ENCODE measurements at regions not wholly inside any gene's neighbourhood (a gene's known extent, or its start where the extent isn't known, plus 50 kb on each side); places are given as distances from the start of the nearest gene placed in this dataset.
"Not testable (repeated sequence)": the region's sequence is repeated elsewhere in the genome, so short reads cannot be mapped to it uniquely, and the experiment has no call there.

GRCh38 chr16:88252057-88252794, 130.5 kb upstream of the ZNF469 start:
- DNase-seq: not testable (repeated sequence)

DNA sequence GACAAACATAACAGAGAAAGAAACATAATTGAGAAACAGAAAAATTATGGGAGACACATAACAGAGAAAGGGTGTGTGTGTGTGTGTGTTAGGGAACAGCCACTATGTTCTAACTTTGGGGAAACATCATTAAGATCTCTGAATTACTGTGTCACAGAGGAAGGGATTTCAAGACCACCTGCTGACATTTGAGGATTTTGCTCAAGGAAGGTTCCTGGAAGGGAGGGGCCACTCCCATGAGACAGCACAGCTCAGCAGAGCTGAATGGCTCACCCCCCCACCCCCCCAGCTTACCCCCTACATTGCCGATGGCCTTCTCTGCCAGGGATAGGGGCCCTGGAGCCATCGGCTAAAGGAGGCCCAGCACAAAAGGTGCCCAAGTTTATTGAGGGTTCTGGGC, 124.6 kb upstream of the ZNF469 start:
- DNase-seq: not testable (repeated sequence)

- not testable (repeated sequence) for DNase-seq
Measured at GRCh38 chr16:88258764-88259525, 123.8 kb upstream of the ZNF469 start.

DNA sequence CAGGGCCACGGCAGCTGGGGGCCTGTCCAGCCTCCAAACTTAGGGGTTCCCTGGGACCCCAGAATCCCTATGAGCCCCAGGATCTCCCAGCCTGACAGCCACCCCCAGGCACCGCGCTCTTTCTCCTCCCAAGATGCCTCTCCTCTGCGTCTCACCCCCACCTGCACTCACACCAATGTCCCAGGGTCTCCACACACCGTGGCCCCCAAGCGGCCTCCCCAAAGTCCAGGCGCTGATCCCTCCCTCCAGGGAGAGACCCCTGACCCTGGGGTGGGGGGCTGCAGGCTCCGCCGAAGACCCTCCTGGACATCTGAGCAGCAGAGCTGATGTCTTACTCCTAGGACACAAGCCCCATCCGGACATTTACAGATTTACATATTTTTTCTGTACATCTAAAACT, 123.2 kb upstream of the ZNF469 start:
- DNase-seq: not testable (repeated sequence)

DNA sequence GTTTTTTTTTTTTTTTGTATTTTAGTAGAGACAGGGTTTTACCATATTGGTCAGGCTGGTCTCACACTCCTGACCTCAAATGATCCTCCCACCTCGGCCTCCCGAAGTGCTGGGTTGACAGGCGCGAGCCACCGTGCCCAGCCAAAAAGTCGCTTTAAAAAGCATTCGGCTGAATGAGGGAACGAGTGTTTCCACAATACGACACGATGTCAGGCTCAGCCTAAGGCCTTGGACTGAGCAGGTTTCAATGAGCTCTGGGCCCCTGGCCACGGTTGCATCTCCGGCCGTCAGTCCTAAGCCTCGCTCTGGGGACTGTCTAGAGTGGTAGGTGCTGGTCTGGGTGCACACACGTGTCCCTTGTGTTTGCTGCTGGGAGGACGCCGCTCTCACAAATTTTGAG, 122.6 kb upstream of the ZNF469 start:
- not testable (repeated sequence) for DNase-seq

DNA sequence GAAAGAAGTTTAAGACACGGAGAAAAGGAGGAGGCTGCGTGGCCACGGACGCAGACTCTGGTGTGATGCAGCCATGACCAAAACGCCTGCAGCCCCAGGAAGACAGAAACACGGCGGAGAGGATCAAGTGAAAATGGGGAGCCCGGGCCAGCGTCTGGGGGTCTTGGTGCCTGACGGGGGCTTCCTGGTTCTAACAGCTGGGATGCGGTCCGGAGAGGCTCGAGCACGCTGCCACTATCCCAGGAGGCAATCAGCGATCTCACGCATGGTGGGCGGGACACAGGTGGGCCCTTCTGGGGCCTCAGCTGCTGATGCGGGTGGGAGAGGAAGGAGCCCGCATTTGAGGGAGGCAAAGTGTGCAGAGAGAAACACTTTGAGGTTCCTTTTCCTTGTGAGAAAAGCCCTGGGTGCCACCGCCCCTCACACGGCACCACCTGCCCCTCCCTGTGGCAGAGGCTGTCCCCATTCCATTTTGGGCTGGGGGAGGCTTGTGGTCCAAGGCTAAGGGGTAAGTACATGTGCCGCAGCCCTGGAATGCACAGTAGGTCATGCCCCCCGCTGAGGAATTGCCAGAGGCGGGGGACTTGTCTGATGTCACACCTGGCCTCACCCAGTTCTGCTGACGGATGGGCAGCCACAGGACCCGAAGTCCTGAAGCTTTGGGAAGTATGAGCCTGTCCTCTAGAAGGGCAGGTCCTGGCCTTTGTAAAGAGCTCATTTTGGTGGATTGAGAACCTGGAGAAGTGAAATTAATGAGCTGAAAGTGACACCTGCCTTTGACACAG, 121.7 kb upstream of the ZNF469 start:
- not testable (repeated sequence) for DNase-seq

GRCh38 chr16:88261814-88262605, 120.7 kb upstream of the ZNF469 start:
- DNase-seq: not testable (repeated sequence)

DNA sequence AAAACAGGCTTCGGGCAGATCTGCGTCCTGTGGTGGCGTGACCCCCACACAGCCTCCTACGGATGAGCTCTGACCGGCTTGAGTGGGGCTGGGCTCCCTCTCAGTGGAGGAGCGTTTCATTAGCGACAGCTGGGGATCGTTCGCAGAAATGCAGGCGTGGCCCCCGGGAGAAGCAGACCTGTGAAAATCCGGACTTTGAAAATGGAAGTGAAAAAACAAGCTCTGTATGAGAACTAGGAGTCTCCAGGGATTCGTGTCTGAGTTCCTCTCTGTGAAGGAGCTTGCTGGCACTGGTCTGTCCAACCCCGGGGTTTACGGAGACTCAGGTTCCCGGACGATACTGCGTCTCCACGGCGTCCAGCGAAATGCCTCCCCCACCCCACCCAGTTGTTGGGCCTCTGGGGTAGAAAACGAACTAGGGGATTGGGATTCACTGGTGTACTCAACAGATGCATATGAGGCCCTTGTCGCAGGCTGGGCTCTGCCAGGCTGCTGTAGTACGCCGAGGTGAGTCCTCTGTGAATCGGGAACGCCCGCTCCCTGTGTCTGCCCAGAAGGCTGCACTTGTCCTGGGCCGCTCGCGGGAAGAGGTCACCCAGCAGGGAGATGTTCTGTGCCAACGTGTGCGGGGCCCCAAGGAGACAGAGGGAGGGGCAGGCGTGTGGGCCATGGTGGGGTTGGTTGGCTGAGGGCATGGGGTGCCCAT, 119.7 kb upstream of the ZNF469 start:
- DNase-seq: not testable (repeated sequence)

DNA sequence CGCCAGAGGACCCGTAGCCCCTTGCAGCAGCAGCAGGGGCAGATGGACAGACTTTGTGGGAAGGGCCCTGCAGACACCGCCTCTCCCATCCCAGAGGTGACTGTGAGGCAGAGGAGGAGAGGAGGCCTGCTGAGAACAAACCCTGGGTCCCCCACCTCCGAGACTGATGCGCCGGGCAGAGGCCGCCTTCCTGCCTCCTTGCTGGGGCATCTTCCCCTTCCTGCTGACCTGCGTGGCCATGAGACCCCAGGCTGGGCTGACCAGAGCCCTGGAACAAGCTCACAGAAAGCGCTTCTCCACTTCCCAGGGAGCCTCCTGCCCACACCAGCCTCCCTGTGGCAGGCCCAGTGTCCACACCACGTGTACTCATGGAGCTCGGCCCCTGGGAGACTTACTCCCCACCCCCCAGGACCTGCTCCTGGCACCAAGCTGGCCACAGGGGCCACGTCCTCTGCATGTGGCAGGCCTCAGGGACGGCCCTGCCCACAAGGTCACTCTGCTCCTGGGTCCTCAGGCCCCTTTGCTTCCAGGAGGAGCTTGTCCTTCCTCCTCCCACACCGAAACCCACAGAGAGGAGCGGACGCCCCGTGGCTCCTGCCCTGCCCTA, 119.0 kb upstream of the ZNF469 start:
- not testable (repeated sequence) for DNase-seq

GRCh38 chr16:88264641-88265285, 118.0 kb upstream of the ZNF469 start:
- DNase-seq: peak; percentile 77

DNA sequence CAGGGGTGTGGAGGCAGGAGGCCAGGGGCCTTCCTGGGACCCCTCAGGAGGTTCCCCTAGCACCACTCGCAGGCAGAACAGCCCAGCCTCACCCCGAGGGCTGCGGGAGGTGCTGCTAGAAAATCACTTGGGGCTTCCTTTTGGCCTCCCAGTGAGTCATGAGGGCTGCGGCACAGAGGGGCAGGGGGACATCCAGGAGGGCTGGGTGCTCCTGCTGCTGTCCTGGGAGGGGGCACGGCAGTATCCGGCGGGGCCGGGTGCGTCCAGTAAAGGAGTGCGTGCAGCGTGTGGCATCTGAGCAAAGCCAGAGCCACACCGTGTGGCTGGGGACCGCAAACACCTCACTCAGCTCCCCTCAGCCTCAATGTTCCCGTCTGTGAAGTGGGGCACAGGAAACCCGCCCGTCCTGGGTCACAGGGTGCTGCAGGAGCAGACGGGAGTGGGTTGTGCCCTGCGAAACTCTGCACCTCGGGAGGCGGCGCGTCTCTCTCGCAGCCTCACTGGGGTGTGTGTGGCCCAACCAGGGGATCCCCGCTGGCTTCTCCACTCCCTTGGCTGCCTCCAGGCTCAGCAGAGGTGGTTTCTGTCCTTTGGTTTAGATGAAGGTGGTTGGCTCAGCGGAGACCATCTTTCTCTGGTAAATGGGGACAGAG, 117.3 kb upstream of the ZNF469 start:
- DNase-seq: not testable (repeated sequence)

DNA sequence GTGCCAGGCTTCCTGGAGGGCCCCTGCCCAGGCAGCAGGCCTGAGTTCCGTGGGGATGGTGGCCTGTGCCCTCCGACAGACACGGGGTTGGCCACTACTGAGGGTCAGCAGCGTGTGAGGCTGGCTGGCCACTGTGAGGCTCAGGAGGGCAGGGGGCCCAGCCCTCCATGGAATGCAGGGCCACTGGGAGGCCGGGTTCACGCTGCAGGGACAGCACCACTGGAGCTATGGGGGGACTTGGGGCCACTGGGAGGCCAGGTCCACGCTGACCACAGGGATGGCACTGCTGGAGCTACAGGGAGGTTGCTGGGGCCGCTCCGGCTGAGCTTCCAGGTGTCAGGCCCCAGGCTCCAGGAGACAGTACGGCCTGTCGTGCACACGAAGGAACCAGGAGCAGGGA, 116.7 kb upstream of the ZNF469 start:
- not testable (repeated sequence) for DNase-seq

- not testable (repeated sequence) for DNase-seq
Measured at GRCh38 chr16:88266935-88267551, 115.7 kb upstream of the ZNF469 start.

- DNase-seq: not testable (repeated sequence)
Measured at GRCh38 chr16:88268186-88268970, 114.4 kb upstream of the ZNF469 start.

DNA sequence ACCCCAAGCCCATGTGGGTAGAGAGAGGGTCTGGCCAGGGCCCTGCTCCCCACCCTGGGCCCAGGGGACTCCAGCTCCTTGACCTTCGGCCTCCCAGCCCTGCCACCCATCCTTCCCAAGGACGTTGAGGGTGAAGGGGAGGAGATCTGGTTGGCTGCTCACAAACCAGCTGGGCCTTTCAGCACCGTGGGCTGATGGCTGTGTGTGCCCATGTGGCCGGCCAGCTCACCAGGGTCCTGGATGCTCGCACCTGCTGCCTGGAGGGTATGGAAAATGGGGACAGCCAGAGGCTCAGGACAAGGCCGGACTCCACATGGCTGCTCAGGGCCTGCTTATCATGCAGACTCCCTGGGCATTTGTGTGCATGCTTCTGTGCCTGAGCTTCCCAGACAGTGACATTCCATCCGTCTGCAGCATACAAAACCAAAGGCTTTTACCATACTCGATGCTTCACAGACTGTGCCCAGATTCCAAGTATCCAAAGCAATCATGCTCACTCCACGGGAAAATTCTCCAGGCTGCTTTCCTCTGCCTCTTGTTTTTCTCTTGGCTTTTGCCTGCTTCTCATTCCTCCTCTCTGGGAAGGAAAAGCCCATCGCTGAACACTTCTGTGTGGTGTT, 112.5 kb upstream of the ZNF469 start:
- not testable (repeated sequence) for DNase-seq

DNA sequence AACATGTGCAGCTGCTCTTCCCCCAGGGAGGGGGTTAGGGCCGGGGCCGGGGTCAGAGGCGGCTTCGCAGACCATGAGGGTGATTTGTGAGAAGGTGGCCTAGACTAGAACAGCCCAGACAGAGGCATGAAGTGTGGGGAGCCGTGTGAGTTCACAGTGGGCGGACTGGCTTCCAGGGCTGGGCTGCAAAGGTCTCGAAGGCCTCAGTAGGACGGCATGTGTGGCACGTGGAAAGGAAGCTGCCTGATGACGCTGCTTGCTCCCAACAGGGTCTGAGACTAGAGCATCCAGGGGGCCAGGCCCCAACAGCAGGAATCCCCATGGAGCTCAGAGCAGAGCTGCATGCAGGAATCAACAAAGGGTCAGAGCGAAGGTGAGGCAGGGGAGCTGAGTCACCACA, 111.5 kb upstream of the ZNF469 start:
- DNase-seq: not testable (repeated sequence)

GRCh38 chr16:88271776-88272175, 111.0 kb upstream of the ZNF469 start:
- not testable (repeated sequence) for DNase-seq

DNA sequence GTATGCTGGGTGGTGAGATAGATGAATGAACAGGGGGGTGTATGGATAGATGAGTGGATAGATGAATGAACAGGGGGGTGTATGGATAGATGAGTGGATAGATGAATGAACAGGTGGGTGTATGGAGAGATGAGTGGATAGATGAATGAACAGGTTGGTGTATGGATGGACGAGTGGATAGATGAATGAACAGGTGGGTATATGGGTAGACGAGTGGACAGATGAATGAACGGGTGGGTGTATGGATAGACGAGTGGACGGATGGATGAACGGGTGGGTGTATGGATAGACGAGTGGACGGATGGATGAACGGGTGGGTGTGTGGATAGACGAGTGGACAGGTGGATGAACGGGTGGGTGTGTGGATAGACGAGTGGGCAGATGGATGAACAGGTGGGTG, 110.3 kb upstream of the ZNF469 start:
- not testable (repeated sequence) for DNase-seq
